ENCODE measurements at regions not wholly inside any gene's neighbourhood (a gene's known extent, or its start where the extent isn't known, plus 50 kb on each side); places are given as distances from the start of the nearest gene placed in this dataset.
"Not testable (repeated sequence)": the region's sequence is repeated elsewhere in the genome, so short reads cannot be mapped to it uniquely, and the experiment has no call there.

DNA sequence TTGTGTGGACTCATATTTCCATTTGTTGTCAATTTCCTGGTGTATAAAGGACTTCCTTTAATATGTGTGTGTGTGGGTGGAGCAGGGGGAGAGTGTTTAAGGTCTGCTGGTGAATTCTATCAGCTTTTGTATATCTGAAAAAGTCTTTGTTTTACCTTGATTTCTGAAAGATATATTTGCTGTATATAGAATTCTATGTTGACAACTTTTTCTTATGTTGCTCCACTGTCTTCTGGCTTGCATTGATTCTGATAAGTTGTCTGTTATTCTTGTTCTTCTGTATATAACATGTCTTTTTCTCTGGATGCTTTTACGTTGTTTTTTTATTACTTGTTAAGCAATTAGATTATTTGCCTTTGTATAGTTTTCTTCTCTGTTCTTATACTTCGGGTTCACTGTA lies 90.0 kb upstream of the CEP162 start:
- Mint-ChIP-seq H3K9me3 (ENCODE audit: low read depth) (peaks cover 9% of the 10 kb centered on the region), H3K27me3 (peaks cover 2% of the 10 kb centered on the region), H3K4me3 (no peak overlapping the region), H3K27ac (no peak overlapping the region), H3K36me3 (no peaks in the 10 kb centered on the region), H3K4me1 (ENCODE audit: low read depth) (no peaks in the 10 kb centered on the region)

DNA sequence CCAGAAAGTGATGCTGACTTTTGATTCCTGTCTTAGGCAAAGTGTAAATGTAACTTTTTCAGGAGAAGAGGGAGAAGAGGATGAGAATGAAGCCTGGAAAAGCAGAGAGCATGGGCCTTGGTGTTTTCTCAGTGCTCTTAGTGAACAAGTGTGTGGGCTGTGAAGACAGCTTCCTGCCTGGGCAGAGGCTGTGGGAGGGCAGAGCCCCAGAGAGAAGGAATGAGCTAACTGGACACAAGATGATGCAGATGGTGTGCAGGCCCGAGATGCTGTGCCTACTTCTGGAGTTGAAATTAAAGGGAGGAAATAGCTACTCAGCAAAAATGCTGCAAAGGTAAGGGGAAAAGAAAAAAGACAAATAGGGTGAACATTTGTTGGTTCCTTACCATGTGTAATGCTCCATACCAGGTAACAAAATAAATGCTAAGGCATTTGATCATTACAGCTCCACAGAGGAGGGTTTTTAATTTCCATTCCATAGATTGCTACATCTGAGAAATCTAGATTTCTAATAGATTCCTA lies 87.0 kb upstream of the CEP162 start:
- Mint-ChIP-seq H3K27me3 (no peaks in the 10 kb centered on the region), H3K27ac (no peak overlapping the region), H3K36me3 (no peaks in the 10 kb centered on the region), H3K9me3 (ENCODE audit: low read depth) (peaks cover 9% of the 10 kb centered on the region), H3K4me3 (no peak overlapping the region), H3K4me1 (ENCODE audit: low read depth) (no peaks in the 10 kb centered on the region)

DNA sequence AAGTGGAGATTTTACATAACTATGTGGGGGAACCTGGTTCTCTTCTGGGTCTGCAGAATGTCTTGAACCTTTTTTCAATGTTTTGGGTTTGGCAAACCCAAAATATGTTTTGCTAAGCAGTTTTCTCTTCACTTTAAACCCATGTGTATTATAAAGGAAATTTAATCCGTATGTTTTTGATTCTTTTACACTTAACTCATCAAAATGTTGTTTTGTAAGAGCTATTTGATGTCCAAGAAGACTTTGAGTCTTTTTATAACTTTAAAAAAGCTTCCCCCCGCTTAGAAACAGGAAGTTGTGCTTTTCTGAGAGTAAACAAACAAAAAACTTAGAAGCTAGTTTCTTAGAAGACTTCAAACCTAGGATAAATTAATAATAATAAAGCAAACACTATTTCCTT lies 81.9 kb upstream of the CEP162 start:
- Mint-ChIP-seq H3K4me1 (ENCODE audit: low read depth) (no peaks in the 10 kb centered on the region), H3K4me3 (no peak overlapping the region), H3K27ac (no peak overlapping the region), H3K27me3 (peaks cover 7% of the 10 kb centered on the region), H3K36me3 (no peaks in the 10 kb centered on the region), H3K9me3 (ENCODE audit: low read depth) (no peaks in the 10 kb centered on the region)

DNA sequence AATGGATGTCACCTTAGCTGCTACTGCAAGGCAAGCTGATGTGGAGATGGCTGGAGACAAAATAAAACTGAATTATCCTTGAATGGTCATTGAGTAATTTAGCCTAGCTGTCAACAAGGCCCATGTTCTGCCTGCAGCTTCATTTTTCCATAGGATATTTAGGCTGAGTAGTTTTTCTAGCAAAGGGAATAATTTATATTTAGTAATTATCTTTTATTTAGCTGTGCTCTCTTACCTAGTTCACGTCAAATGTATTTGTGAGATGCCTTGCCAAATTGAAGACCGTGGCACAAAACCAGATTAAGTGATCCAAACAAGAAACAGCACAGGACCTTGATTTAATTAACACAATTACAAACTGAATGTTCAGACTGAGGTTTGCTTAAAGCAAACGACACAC lies 77.4 kb upstream of the CEP162 start:
- Mint-ChIP-seq H3K9me3 (ENCODE audit: low read depth) (no peaks in the 10 kb centered on the region), H3K27ac (no peak overlapping the region), H3K4me1 (ENCODE audit: low read depth) (no peaks in the 10 kb centered on the region), H3K4me3 (no peak overlapping the region), H3K36me3 (no peaks in the 10 kb centered on the region), H3K27me3 (peaks cover 9% of the 10 kb centered on the region)

DNA sequence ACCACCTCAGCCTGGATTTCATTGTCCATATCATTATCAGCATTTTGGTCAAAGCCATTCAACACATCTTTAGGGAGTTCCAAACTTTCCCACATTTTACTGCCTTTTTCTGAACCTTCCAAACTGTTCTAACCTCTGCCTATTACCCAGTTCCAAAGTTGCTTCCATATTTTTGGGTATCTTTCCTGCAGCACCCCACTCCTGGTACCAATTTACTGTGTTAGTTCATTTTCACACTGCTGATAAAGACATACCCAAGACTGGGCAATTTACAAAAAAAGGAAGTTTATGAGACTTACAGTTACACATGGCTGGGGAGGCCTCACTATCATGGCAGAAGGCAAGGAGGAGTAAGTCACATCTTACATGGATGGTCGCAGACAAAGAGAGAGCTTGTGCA lies 63.6 kb upstream of the CEP162 start:
- H3K36me3 Mint-ChIP-seq; H3K27me3 Mint-ChIP-seq; H3K4me1 Mint-ChIP-seq (ENCODE audit: low read depth); H3K27ac Mint-ChIP-seq; H3K4me3 Mint-ChIP-seq: not testable (repeated sequence)
- peaks cover 20% of the 10 kb centered on the region for H3K9me3 Mint-ChIP-seq (ENCODE audit: low read depth)

DNA sequence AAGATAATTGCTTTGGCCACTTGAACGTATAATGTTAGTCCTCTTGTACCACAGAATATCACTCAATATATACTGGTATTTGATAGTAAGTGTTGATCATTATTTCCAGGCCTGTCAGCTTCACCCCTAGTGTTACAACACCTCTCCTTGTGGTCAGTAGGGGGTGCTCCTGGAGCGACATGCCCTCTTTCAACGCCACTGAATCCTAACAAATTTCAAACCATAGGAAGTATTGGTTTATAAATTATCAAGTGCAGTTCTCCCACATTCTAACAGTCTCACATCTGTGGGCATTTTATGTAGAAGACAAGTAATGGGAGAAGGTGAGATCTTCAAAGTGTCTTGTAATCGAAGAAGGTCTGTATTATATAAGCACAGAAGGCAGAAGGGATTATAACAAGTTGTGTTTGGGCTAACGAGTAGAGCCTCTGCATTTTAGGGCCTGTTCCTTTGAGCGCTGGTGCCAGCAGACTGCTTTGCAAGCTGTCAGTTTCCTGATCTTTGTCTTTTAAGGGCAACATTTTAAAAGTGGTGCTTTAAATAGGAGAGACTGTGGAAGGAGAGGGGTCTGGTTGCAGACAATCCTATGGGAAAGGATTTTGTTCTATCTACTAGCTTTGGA lies 57.1 kb upstream of the CEP162 start:
- H3K9me3 Mint-ChIP-seq (ENCODE audit: low read depth) = peaks cover 4% of the 10 kb centered on the region
- H3K36me3 Mint-ChIP-seq = no peaks in the 10 kb centered on the region
- no peak overlapping the region for H3K4me3 Mint-ChIP-seq
- no peaks in the 10 kb centered on the region for H3K4me1 Mint-ChIP-seq (ENCODE audit: low read depth)
- peaks cover 10% of the 10 kb centered on the region for H3K27me3 Mint-ChIP-seq
- no peak overlapping the region for H3K27ac Mint-ChIP-seq

DNA sequence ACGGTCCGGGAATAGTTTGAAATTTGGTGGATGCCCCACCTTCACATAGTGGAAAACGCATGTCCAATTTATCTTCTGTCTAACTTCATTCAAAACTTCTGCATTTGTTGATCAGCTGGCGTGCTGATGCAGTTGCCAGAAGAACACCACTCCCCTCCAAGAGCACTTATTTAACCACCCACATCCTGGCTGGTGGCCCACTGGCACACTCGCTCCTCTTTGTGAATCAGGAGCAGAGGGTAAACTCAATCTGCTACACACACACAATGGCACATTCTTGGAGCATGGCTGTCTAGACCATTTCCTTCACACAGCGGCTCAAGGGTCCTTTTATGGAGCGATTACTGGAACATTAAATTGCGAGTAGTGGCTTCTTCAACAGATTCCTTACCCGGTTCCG lies 55.1 kb upstream of the CEP162 start:
- H3K4me1 Mint-ChIP-seq (ENCODE audit: low read depth) = no peaks in the 10 kb centered on the region
- peaks cover 11% of the 10 kb centered on the region for H3K27me3 Mint-ChIP-seq
- H3K4me3 Mint-ChIP-seq = no peak overlapping the region
- H3K36me3 Mint-ChIP-seq = no peaks in the 10 kb centered on the region
- H3K9me3 Mint-ChIP-seq (ENCODE audit: low read depth) = no peaks in the 10 kb centered on the region
- H3K27ac Mint-ChIP-seq = no peak overlapping the region

DNA sequence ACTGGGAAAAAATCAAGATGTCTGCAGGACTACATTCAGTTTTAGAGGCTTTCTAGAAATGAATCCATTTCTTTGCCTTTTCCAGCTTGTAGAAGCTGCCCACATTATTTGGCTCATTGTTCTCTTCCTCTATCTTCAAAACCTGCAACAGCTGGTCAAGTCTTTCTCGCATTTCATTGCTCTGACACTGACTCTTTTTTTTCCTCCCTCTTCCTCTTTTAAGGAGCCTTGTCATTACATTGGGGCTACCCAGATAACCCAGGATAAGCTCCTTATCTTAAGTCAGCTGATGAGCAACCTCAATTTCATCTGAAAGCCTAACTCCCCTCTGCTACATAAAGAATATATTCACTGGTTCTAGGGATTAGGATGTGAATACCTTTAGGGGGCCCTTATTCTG lies 53.2 kb upstream of the CEP162 start:
- Mint-ChIP-seq H3K36me3 (no peaks in the 10 kb centered on the region), H3K4me3 (no peak overlapping the region), H3K9me3 (ENCODE audit: low read depth) (no peaks in the 10 kb centered on the region), H3K27ac (no peak overlapping the region), H3K27me3 (peaks cover 13% of the 10 kb centered on the region), H3K4me1 (ENCODE audit: low read depth) (no peaks in the 10 kb centered on the region)

DNA sequence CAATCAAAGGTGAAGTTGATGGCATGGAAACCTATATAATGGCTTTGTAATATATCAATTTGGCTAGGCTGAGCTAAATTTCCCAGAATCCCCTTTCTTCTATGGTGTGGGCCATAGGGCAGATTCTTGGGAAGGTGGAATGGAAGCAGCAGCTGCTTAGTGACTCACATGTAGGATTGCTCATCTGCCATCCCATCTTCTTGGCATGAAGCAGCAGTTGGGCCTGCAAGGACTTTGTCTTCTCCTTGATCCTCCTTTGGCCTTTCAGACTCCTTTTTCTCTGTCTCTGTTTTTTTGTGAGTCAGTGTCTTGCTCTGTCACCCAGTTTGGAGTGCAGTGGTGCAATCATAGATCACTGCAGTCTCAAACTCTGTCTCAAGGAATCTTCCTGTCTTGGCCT lies 52.6 kb upstream of the CEP162 start:
- Mint-ChIP-seq H3K4me1 (ENCODE audit: low read depth) (no peaks in the 10 kb centered on the region), H3K27ac (no peak overlapping the region), H3K4me3 (no peak overlapping the region), H3K36me3 (no peaks in the 10 kb centered on the region), H3K9me3 (ENCODE audit: low read depth) (no peaks in the 10 kb centered on the region), H3K27me3 (peaks cover 14% of the 10 kb centered on the region)

DNA sequence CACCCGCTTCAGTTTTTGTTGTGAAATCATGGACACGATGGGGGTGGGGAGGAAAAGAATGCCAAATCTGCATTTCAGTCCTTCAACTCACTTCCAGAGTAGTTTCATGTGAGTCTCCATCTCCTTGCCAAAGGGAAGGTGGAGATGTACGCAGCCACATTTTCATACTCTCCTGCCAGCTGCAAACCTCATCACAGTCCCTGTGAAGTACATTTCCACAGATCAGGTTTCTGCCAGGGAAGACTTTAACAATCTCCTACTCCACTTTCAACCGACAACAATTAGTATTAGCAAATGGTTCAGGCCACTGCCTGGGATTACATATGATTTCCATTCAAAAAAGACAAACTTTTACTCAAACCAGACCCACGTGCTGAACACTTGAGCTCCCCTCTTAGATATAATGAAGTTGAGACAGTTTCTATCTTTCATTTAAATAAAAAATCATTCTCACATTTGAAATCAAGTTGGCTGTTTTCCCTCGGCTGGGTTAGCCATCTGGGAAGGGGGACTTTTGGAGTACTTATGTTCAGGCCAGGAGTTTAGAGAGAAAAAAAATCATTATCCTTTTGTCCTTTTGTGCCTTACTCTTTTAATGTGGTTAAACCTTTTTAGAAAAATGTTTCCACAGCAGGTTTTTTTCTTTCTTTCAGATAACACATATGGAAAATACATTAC lies 51.0 kb upstream of the CEP162 start:
- no peaks in the 10 kb centered on the region for H3K9me3 Mint-ChIP-seq (ENCODE audit: low read depth)
- no peaks in the 10 kb centered on the region for H3K36me3 Mint-ChIP-seq
- H3K4me1 Mint-ChIP-seq (ENCODE audit: low read depth) = no peaks in the 10 kb centered on the region
- peaks cover 16% of the 10 kb centered on the region for H3K27me3 Mint-ChIP-seq
- H3K4me3 Mint-ChIP-seq = no peak overlapping the region
- no peak overlapping the region for H3K27ac Mint-ChIP-seq
